ENCODE measurements at regions not wholly inside any gene's neighbourhood (a gene's known extent, or its start where the extent isn't known, plus 50 kb on each side); places are given as distances from the start of the nearest gene placed in this dataset.

- no peak for DNase-seq (ENCODE audit: low read depth)
Observed at GRCh38 chr7:94236960-94237359, 157.7 kb upstream of the COL1A2 start.

GRCh38 chr7:94237417-94237816, 157.3 kb upstream of the COL1A2 start:
- DNase-seq (ENCODE audit: low read depth): no peak

- no peak for DNase-seq (ENCODE audit: low read depth)
Observed at GRCh38 chr7:94239661-94240234, 154.9 kb upstream of the COL1A2 start.

DNA sequence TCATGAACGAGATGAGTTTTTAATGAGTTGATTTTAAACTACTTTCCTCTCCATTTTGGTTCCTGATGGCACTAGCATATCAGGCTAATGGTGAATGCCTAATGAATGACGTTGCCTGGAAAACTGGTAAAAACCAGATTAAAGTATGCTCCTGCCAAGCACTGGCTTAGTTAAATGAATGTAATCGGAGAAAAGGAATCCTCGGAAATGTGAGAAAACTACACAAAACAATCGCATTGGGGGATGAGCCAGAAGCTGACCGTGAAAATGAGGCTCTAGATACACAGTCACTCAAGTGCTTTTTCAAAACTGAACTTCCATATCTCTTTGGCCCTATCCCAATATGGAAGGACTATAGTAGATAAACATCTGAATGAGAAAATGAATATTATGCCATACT, 153.8 kb upstream of the COL1A2 start:
- no peak for DNase-seq (ENCODE audit: low read depth)

DNA sequence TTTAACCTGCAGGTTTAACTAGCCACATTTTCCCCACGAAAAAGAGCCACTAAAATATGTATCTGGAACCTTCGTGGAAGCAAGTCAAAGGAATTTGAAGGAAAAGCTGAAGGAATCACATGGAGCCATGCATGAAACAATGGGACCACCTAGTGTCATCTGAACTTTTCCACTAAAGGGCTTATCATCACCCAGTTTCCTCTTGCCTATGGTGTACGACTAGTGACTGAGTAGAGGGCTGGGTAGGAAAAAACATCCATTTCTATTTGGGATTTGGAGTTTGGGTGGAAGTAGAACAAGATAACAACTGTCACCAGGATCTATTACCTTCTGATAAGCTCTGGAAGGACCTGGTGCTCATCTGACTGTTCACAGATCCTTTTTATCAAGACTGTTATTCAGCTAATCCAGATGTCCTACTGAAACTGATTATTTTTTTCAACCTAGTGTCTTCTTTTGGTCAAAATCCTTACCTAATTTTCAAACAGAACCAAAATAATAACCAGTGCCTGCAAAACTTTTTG, 153.2 kb upstream of the COL1A2 start:
- no peak for DNase-seq (ENCODE audit: low read depth)

DNA sequence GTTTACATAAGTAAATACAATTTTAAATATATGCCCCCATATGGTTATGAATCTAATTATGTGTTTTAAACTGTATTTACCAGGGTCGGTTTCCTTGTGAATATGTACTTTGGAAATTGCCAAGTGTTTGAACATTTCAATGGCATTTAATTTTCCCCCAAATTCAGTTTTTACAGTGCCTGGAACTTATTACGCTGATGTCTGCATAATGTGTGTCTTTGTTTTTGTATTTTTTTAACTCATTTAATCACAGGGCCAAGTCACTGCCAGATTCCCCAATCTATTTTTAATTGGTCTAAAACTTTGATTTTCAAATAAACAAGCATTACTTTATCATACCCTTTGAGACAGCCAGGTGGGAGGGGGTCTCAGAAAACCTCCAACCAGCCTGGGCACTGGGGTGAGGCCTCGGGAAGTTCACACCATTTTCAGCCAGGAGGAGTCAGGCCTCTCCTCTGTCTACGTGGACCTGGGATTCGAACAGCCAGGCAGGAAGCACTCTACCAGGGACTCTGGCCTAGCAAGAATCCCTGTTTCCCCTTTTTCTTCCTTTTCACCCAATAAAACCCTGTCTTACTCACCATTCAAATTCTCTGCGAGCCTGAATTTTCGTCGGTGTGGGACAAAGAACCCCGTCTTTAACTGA, 151.5 kb upstream of the COL1A2 start:
- DNase-seq (ENCODE audit: low read depth): no peak

GRCh38 chr7:94244760-94245159, 149.9 kb upstream of the COL1A2 start:
- no peak for DNase-seq (ENCODE audit: low read depth)

- no peak for DNase-seq (ENCODE audit: low read depth)
Observed at GRCh38 chr7:94245500-94245899, 149.2 kb upstream of the COL1A2 start.

DNA sequence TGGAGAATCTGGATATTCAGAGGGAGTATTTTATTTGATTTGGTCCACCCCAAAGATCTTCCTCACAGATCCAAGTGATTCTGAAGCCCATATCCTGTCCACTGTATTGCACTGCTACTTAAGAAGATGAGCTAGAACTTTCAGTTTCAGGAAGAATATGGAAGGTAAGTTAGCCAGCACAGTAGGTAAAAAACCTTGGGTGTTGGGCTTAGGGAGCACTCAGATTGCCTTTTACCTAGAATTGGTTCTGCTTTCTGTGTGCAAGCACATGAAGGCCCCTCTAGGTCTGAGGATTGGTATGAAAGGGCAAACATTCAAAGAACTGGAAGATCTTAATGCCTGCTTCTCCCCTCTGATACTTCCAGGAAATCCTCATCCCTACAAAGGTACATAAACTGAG, 146.7 kb upstream of the COL1A2 start:
- no peak for DNase-seq (ENCODE audit: low read depth)

DNA sequence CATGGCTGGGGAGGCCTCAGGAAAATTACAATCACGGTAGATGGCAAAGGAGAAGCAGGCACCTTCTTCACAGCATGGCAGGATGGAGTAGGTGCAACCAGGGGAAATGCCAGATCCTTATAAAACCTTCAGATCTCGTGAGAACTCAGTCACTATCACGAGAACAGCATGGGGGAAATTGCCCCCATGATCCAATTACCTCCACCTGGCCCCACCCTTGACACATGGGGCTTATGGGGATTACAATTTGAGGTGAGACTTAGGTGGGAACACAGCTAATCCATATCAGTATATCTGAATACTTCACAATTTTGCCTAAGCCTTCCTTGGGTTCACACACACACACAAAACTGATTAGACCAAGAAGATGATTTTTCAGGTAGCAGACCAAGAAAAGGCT, 145.1 kb upstream of the COL1A2 start:
- DNase-seq (ENCODE audit: low read depth): no peak

GRCh38 chr7:94250124-94250523, 144.6 kb upstream of the COL1A2 start:
- DNase-seq (ENCODE audit: low read depth): no peak

DNA sequence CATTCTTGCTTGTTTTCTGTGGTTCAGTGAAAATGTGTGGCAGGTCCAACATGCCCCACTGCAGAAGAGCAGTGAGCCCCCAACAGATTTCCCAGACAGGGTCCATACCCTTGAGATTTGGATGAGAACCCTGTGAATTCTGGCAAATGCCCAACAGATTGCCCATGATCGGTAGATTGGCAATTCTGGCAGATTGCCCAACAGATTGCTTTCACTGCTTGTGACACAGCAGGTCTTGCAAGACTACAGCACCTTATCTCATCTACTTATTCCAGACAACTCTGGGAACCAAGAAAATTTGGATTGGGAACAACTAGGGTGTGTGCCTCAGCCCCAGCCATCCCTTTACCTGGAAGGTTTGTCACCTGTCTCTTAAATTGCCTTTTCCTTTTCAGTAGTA, 143.7 kb upstream of the COL1A2 start:
- no peak for DNase-seq (ENCODE audit: low read depth)

GRCh38 chr7:94252124-94252523, 142.6 kb upstream of the COL1A2 start:
- no peak for DNase-seq (ENCODE audit: low read depth)

- DNase-seq (ENCODE audit: low read depth): no peak
Observed at GRCh38 chr7:94252971-94253370, 141.7 kb upstream of the COL1A2 start.

- no peak for DNase-seq (ENCODE audit: low read depth)
Observed at GRCh38 chr7:94253686-94254085, 141.0 kb upstream of the COL1A2 start.

DNA sequence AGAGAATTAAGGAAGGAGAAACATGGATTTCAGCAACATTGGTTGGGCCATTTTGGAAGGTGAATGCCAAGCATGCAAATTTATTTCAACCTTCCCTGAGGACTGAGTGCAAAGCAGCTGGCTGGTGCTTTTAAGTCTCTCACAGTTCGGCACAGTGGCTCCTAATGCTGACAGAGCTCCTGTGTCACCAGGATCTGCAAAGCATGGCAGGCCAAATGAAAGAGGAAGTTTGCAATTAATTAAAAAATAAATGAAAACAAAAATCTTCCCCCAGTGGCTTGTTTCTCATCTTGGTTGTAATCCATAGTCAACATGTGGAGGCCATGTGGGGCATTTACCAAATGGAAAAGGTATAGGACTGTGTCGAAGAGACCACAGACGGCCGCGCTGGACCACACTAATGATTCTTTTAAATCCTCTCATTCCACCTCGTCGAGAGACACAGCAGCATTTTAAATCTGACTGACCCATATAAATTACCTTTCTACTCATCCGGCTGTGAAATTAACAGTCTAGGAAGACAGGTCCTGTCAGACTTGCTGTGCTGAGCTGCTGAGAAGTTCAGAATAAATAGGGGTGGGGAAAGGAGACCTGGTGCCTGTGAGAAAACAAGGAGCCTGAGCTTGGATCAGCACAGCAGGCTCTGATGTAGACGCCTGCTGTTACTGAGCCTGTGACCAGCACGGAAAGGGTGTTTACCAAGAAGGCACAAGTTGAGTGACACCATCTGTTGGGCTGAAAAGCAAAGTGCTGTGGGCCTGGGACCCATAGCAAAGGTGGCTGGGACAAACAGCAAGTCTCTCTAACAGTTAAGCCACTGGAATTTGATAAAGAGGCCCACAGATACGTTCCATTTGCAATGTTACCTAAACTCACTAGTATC, 136.0 kb upstream of the COL1A2 start:
- DNase-seq (ENCODE audit: low read depth): no peak

DNA sequence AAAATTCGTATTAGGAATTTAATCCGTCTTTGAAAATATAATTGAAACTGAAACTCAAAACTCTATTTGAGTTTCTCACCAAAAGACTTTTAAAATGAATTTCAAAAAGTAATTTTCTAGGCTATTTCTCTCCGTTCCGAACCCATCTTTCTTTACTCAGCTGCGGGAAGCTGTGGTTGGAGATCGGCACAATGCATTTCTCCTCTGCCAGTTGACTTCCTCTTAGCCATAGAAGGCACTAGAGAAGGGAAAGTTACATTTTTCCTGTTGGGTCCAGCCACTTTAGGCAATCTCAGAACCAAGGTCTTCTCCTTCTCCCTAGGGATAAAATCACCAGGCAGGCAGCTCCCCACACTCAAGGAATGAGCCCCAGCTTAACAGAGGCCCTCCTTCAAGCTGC, 133.6 kb upstream of the COL1A2 start:
- DNase-seq (ENCODE audit: low read depth): no peak

- no peak for DNase-seq (ENCODE audit: low read depth)
Observed at GRCh38 chr7:94264756-94265155, 129.9 kb upstream of the COL1A2 start.

DNA sequence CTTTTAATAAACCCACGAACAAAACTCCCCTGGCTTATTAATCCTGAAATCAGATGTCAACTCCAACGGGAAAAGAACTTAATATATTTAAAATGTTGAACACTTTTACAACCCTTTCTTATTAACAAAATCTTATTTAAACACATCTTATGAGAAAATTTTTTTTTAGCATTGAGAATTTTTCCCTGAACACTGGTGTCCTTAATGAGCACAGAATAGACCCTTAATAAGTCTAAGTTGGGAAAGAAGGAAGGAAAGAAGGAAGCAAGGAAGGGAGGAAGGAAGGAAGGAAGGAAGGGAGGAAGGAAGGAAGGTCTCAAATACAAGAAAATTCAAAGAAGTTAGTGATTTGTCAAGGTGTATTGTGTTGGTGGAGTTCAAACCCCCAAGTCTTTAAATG, 129.2 kb upstream of the COL1A2 start:
- no peak for DNase-seq (ENCODE audit: low read depth)

GRCh38 chr7:94266238-94266644, 128.5 kb upstream of the COL1A2 start:
- DNase-seq (ENCODE audit: low read depth): no peak

DNA sequence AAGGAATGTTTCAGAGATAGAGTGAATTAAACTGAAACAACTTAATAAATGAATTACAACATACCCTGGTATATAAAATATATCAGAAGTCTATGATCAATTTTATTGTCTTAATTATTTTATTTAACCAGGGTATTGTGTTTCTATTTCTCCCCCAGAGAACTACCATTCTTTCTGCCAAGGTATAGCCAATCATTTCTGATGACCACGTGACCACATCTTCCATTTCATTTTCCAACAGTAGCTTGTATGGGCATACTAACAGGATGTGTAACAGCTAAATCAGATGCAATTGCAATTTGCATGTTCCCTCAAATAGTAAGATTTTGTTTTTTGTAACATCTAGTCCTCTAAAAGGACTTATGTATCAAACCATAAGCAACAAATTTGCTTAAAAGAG, 123.9 kb upstream of the COL1A2 start:
- no peak for DNase-seq (ENCODE audit: low read depth)

- DNase-seq (ENCODE audit: low read depth): no peak
Observed at GRCh38 chr7:94272821-94273583, 121.7 kb upstream of the COL1A2 start.

Data from non-pigmented ciliary epithelial cell (primary cell).